Activated naive CD8-positive, alpha-beta T cell treated with anti-CD3 and anti-CD28 coated beads for 36 hours (primary cell): ENCODE measurements at regions not wholly inside any gene's neighbourhood (a gene's known extent, or its start where the extent isn't known, plus 50 kb on each side); places are given as distances from the start of the nearest gene placed in this dataset.

Experiments used
- DNase-seq: peaks from one replicate; pipeline ENCODE4 v3.0.0; 2021
- H3K27ac Mint-ChIP-seq: one replicate; pipeline ENCODE4 v1.8.0; 2022; ENCODE audit warnings: mild to moderate bottlenecking, moderate library complexity, mixed read lengths
- H3K27me3 Mint-ChIP-seq: one replicate; pipeline ENCODE4 v1.8.0; 2022; ENCODE audit warnings: mild to moderate bottlenecking, mixed read lengths
- H3K36me3 Mint-ChIP-seq: one replicate; pipeline ENCODE4 v1.8.0; 2021; ENCODE audit warnings: mild to moderate bottlenecking, mixed read lengths
- H3K4me1 Mint-ChIP-seq: one replicate; pipeline ENCODE4 v1.8.0; 2021; ENCODE audit warnings: mixed read lengths
- H3K4me3 Mint-ChIP-seq: one replicate; pipeline ENCODE4 v1.8.0; 2022; ENCODE audit warnings: mild to moderate bottlenecking, moderate library complexity, mixed read lengths
- H3K9me3 Mint-ChIP-seq: one replicate; pipeline ENCODE4 v1.8.0; 2022; ENCODE audit warnings: mixed read lengths

GRCh38 chr6:14783594-14783993 lies 462.3 kb upstream of the JARID2 start:
- DNase-seq: no peak
- Mint-ChIP-seq H3K9me3 (peaks cover 5% of the 10 kb centered on the region), H3K27ac (no peak overlapping the region), H3K4me3 (no peak overlapping the region), H3K27me3 (no peaks in the 10 kb centered on the region), H3K36me3 (no peaks in the 10 kb centered on the region), H3K4me1 (peaks cover 19% of the 10 kb centered on the region)

- Mint-ChIP-seq H3K27me3 (no peaks in the 10 kb centered on the region), H3K4me1 (peaks cover 22% of the 10 kb centered on the region), H3K27ac (peak overlapping the region; percentile 51), H3K9me3 (peaks cover 5% of the 10 kb centered on the region), H3K36me3 (no peaks in the 10 kb centered on the region), H3K4me3 (no peak overlapping the region)
- DNase-seq: no peak
These were observed 461.0 kb upstream of the JARID2 start for GRCh38 chr6:14784596-14785492.

- no peaks in the 10 kb centered on the region for H3K36me3 Mint-ChIP-seq
- H3K4me1 Mint-ChIP-seq: peaks cover 22% of the 10 kb centered on the region
- DNase-seq: no peak
- H3K9me3 Mint-ChIP-seq: peaks cover 5% of the 10 kb centered on the region
- no peaks in the 10 kb centered on the region for H3K27me3 Mint-ChIP-seq
- no peak overlapping the region for H3K4me3 Mint-ChIP-seq
- no peak overlapping the region for H3K27ac Mint-ChIP-seq
These were observed 460.4 kb upstream of the JARID2 start for GRCh38 chr6:14785493-14785790.

DNA sequence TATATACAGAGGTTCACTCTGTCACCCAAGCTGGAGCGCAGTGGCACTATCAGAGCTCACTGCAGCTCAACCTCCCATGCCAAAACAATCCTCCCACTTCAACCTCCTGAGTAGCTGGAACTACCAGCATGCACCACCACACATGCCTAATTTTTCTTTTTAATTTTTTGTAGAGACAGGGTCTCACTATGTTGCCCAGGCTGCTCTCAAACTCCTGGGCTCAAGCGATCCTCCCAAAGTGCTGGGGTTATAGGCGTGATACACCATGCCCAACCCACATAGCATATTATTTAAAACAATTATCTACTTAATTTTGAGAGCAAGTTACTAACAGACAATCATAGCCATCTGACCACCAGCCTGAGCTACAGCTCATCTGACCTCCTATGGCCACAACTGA lies 459.9 kb upstream of the JARID2 start:
- no peaks in the 10 kb centered on the region for H3K36me3 Mint-ChIP-seq
- no peak overlapping the region for H3K4me3 Mint-ChIP-seq
- no peak for DNase-seq
- no peaks in the 10 kb centered on the region for H3K27me3 Mint-ChIP-seq
- peaks cover 5% of the 10 kb centered on the region for H3K9me3 Mint-ChIP-seq
- H3K4me1 Mint-ChIP-seq: peaks cover 22% of the 10 kb centered on the region
- no peak overlapping the region for H3K27ac Mint-ChIP-seq

DNA sequence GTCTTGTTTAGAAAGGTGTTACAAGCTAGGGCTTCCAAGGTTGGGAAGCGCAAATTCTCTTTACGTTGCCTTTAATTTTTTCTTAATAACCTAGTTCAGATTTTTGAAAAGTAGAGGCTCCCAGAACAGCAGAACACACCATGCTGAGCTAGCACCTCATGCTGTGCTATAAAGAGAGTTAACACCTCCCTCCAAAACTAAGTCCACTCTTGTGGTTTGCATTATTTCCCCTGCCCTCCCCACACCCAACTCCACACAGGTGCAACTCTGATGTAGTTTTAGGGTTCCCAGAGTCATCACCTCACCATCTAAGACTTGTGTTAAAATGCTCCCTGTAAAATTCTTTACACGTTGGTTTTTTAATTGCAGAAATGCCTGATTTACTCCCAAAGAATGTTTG lies 459.4 kb upstream of the JARID2 start:
- H3K36me3 Mint-ChIP-seq: no peaks in the 10 kb centered on the region
- H3K27me3 Mint-ChIP-seq: no peaks in the 10 kb centered on the region
- H3K9me3 Mint-ChIP-seq: peaks cover 5% of the 10 kb centered on the region
- no peak overlapping the region for H3K4me3 Mint-ChIP-seq
- peaks cover 22% of the 10 kb centered on the region for H3K4me1 Mint-ChIP-seq
- no peak overlapping the region for H3K27ac Mint-ChIP-seq
- DNase-seq: no peak

- H3K4me3 Mint-ChIP-seq: no peak overlapping the region
- peaks cover 5% of the 10 kb centered on the region for H3K9me3 Mint-ChIP-seq
- DNase-seq: no peak
- H3K4me1 Mint-ChIP-seq: peaks cover 19% of the 10 kb centered on the region
- no peak overlapping the region for H3K27ac Mint-ChIP-seq
- no peaks in the 10 kb centered on the region for H3K36me3 Mint-ChIP-seq
- H3K27me3 Mint-ChIP-seq: no peaks in the 10 kb centered on the region
These were observed 458.6 kb upstream of the JARID2 start for GRCh38 chr6:14787250-14787649.

DNA sequence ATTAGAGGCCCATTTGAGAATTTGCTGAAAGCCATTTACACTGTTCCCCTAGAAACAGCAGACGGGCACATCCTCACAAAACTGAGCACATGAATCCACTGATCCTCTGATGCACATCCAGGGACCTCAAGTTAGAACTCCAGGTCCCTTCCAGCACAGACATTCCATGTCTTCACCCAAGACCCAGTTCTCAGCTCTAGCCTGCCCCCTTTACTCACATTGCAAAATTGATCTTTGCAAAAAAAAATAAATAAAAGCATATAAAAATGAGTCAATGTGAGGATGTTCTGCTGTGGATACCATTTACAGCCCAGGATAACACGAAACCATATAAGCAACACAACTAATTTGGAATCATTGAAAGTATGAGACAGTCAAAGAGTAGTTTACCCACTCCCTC lies 458.2 kb upstream of the JARID2 start:
- H3K36me3 Mint-ChIP-seq: no peaks in the 10 kb centered on the region
- H3K27me3 Mint-ChIP-seq: no peaks in the 10 kb centered on the region
- H3K9me3 Mint-ChIP-seq: peaks cover 4% of the 10 kb centered on the region
- no peak overlapping the region for H3K4me3 Mint-ChIP-seq
- no peak for DNase-seq
- no peak overlapping the region for H3K27ac Mint-ChIP-seq
- peaks cover 19% of the 10 kb centered on the region for H3K4me1 Mint-ChIP-seq

GRCh38 chr6:14789996-14790395 lies 455.9 kb upstream of the JARID2 start:
- Mint-ChIP-seq H3K4me3 (no peak overlapping the region), H3K27ac (no peak overlapping the region), H3K27me3 (peaks cover under 1% of the 10 kb centered on the region)

DNA sequence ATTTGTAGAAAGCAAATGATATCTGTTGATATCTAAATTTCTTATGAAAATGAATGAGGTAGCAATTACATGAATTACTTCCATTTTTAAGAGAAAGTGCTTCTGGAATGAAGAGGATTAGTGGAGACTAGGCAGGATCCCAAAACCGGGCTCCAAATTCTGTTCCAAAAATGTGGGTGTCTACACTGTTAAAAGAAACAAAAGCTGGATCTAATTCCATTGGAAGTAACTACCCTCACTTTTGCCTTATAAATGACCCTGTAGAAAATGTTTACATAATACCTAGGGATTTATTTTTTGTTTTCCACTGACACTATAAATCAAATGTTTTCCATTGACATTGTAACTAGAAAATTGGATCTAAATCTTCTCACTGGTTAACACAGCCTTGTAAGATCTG lies 454.9 kb upstream of the JARID2 start:
- no peak overlapping the region for H3K27ac Mint-ChIP-seq
- no peaks in the 10 kb centered on the region for H3K36me3 Mint-ChIP-seq

More at GRCh38 chr6:14789996-14790395, 455.9 kb upstream of the JARID2 start:
- H3K4me1 Mint-ChIP-seq: peaks cover 14% of the 10 kb centered on the region
- no peaks in the 10 kb centered on the region for H3K36me3 Mint-ChIP-seq
- no peak for DNase-seq
- no peaks in the 10 kb centered on the region for H3K9me3 Mint-ChIP-seq

GRCh38 chr6:14791526-14791925 lies 454.3 kb upstream of the JARID2 start:
- Mint-ChIP-seq H3K9me3 (no peaks in the 10 kb centered on the region), H3K4me3 (no peak overlapping the region), H3K4me1 (peaks cover 11% of the 10 kb centered on the region), H3K27ac (no peak overlapping the region), H3K27me3 (peaks cover 2% of the 10 kb centered on the region), H3K36me3 (no peaks in the 10 kb centered on the region)
- no peak for DNase-seq

More for the DNA sequence above, 454.9 kb upstream of the JARID2 start:
- H3K4me1 Mint-ChIP-seq: peaks cover 12% of the 10 kb centered on the region
- H3K9me3 Mint-ChIP-seq: no peaks in the 10 kb centered on the region
- H3K4me3 Mint-ChIP-seq: no peak overlapping the region
- peaks cover 2% of the 10 kb centered on the region for H3K27me3 Mint-ChIP-seq
- no peak for DNase-seq

DNA sequence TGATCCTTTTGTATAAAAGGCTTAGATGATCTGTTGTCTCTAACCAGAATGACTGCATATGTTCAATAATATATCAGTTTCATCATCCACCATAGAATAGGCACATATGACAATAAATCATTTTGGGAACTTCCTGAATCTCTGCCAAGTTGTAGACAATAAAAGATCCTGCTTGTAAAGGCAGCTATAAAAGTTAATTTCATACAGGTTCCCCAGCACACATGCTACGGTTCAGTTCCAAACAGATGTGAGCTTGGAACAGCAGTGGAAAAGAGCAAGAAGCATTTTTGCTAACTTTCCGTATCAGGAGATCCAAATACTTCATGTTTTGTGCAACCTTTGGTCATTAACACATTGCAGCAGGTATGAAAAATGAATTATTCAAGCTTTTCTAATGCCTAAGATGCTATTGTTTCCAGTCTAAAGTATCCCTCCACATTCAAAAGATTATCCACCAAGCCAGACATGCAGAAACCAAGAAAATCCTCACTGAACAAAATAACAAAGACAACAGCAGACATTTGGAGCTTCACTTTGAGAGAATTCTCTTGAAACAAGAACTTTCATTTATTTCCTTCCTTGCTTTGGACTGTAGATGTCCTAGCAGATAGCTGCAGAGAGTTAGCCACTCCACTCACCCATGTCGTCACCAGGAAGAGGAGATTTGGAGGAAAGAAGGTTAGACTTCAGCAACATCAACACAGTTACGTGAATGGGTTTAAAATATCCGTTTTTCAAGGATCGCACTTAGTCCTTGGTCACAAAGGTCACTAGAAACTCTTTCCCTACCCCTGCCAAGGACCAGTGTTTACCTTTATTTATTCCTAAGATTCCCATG lies 453.5 kb upstream of the JARID2 start:
- H3K36me3 Mint-ChIP-seq: no peaks in the 10 kb centered on the region
- no peak overlapping the region for H3K4me3 Mint-ChIP-seq
- H3K4me1 Mint-ChIP-seq: peaks cover 3% of the 10 kb centered on the region
- no peak for DNase-seq
- peaks cover 2% of the 10 kb centered on the region for H3K27me3 Mint-ChIP-seq
- no peaks in the 10 kb centered on the region for H3K9me3 Mint-ChIP-seq
- H3K27ac Mint-ChIP-seq: no peak overlapping the region

- Mint-ChIP-seq H3K4me3 (no peak overlapping the region), H3K36me3 (no peaks in the 10 kb centered on the region), H3K9me3 (peaks cover 3% of the 10 kb centered on the region)
These were observed 450.4 kb upstream of the JARID2 start for GRCh38 chr6:14795451-14795850.

DNA sequence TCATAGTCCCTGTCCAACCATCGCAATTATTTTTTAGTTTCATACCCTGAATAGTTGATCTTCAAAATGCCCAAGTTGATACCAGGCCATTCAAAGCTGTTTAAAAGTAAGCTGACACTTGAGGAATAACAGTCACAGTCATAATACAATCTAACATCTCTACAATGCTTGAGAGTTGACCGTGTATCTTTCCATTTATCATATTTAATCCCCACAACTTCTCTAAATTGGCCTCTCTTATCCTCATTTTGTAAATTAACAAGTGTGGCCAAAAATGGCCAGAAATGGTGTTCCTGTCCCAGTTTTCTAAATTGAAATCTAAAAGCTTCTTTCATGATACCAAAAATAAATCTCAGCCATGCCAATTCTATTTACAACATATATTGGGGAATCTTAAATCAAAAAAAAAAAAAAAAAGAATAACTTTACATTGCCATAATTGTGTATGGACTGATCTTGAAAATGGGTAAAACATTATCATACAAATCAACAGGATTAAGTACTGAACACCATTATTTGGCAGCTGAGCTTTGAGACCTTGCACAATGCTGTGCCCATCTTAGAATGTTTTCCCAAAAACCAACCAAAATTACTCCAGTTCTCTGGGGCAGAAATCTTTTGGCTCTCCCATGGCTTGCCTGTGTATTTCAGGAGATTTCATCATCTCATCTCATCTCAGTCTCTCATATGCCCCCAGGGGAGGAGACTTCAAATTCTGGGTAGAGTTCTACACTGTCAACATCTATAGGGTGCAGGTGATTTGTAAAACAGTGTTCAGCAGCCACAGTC lies 448.7 kb upstream of the JARID2 start:
- Mint-ChIP-seq H3K4me1 (peaks cover 5% of the 10 kb centered on the region), H3K27ac (no peak overlapping the region), H3K36me3 (no peaks in the 10 kb centered on the region), H3K27me3 (peaks cover 8% of the 10 kb centered on the region), H3K9me3 (peaks cover 3% of the 10 kb centered on the region), H3K4me3 (no peak overlapping the region)
- no peak for DNase-seq

More at GRCh38 chr6:14795451-14795850, 450.4 kb upstream of the JARID2 start:
- Mint-ChIP-seq H3K27ac (no peak overlapping the region), H3K27me3 (peaks cover 8% of the 10 kb centered on the region), H3K4me1 (peaks cover 5% of the 10 kb centered on the region)
- DNase-seq: no peak

DNA sequence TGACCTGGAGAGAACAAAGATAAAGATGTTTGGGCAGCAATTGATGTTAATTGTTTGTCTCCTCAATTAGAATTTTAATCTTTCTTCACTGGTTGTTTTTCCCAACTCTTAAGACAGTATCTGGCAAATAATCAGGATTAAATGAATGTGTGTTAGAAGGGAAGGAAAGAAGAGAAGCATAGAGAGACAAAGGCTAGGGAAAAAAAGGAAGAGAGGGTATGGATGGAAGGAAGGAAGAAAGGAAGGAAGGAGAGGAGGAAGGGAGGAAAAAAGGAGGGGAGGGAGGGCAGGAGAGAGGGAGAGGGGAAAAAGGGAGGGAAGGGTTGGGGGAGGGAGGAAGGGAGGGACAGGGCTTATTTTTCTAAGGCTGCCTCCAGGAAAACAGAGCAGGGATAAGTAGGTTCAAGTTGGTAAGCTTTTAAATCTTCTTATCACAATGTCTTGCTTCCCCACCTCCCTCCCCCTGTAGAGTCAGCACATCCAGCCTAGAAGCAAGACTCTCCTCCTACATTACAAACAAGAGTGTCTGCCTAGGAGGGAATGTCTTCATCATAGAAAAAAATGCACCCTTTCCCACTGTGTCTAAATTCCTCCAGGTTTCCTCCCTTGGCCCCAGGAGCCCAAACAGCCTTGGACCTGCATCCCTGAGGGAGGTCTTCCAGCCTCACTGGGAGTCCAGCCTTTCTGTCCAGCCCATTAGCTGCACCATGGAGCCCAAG lies 447.8 kb upstream of the JARID2 start:
- DNase-seq: no peak
- H3K4me1 Mint-ChIP-seq: peaks cover 5% of the 10 kb centered on the region
- H3K36me3 Mint-ChIP-seq: no peaks in the 10 kb centered on the region
- no peak overlapping the region for H3K4me3 Mint-ChIP-seq
- peaks cover 3% of the 10 kb centered on the region for H3K9me3 Mint-ChIP-seq
- H3K27ac Mint-ChIP-seq: no peak overlapping the region
- peaks cover 8% of the 10 kb centered on the region for H3K27me3 Mint-ChIP-seq
